HEK293T (cell line): ENCODE measurements at regions not wholly inside any gene's neighbourhood (a gene's known extent, or its start where the extent isn't known, plus 50 kb on each side); places are given as distances from the start of the nearest gene placed in this dataset.

ENCODE experiments used
- ARNT ChIP-seq: fragments of 450-650 bp; IDR thresholded peaks from 2 replicates; pipeline ENCODE4 v1.6.1; 2017; ENCODE audit warnings: mild to moderate bottlenecking
- ELF4 ChIP-seq: fragments of 450-650 bp; IDR thresholded peaks from 2 replicates; pipeline ENCODE4 v1.6.1; 2017; ENCODE audit warnings: antibody characterized with exemption
- FOXA1 ChIP-seq: fragments of 450-650 bp; IDR thresholded peaks from 2 replicates; pipeline ENCODE4 v1.6.1; 2016; ENCODE audit warnings: mild to moderate bottlenecking
- FOXK2 ChIP-seq: fragments of 450-650 bp; IDR thresholded peaks from 2 replicates; pipeline ENCODE4 v1.6.1; 2016; ENCODE audit warnings: mild to moderate bottlenecking
- FOXM1 ChIP-seq: fragments of 450-650 bp; IDR thresholded peaks from 2 replicates; pipeline ENCODE4 v1.6.1; 2017; ENCODE audit warnings: mild to moderate bottlenecking, borderline replicate concordance
- HDGF ChIP-seq: fragments of 450-650 bp; IDR thresholded peaks from 2 replicates; pipeline ENCODE4 v1.6.1; 2017; ENCODE audit warnings: antibody characterized with exemption, borderline replicate concordance
- NFRKB ChIP-seq: fragments of 450-650 bp; IDR thresholded peaks from 2 replicates; pipeline ENCODE4 v1.6.1; 2016; ENCODE audit warnings: mild to moderate bottlenecking, moderate library complexity
- PKNOX1 ChIP-seq: fragments of 450-650 bp; IDR thresholded peaks from 2 replicates; pipeline ENCODE4 v1.6.1; 2016
- SP1 ChIP-seq: fragments of 450-650 bp; IDR thresholded peaks from 2 replicates; pipeline ENCODE4 v1.6.1; 2017
- SUZ12 ChIP-seq: fragments of 450-650 bp; IDR thresholded peaks from 2 replicates; pipeline ENCODE4 v1.6.1; 2016; ENCODE audit warnings: mild to moderate bottlenecking
- TARDBP ChIP-seq: fragments of 450-650 bp; IDR thresholded peaks from 2 replicates; pipeline ENCODE4 v1.6.1; 2016
- ZNF384 ChIP-seq: fragments of 450-650 bp; IDR thresholded peaks from 2 replicates; pipeline ENCODE4 v1.6.1; 2016

GRCh38 chr17:69854225-69854780, 220.7 kb upstream of the KCNJ16 start:
- TF ChIP-seq FOXA1 (no peak), SP1 (no peak), FOXM1 (no peak), TARDBP (no peak), ZNF384 (no peak), NFRKB (no peak), ARNT (no peak), SUZ12 (no peak), PKNOX1 (no peak), ELF4 (no peak), FOXK2 (no peak), HDGF (no peak)
